Tibial artery (tissue), 4 donors: ENCODE measurements at regions not wholly inside any gene's neighbourhood (a gene's known extent, or its start where the extent isn't known, plus 50 kb on each side); places are given as distances from the start of the nearest gene placed in this dataset.

Experiments
- DNase-seq, 2 donors: peaks; one replicate each; pipeline ENCODE4 v3.0.0-alpha.2; 2019
- H3K27ac ChIP-seq, 2 donors: fragments of 200-600 bp; sonication (generic) in 1 of 2; 1 replicate in 1 of 2; 2 replicates in 1 of 2; pipeline ENCODE4 v1.5.1; 2018 to 2019; ENCODE audit warnings: mild to moderate bottlenecking in 1 of 2
- H3K27me3 ChIP-seq, 2 donors: fragments of 200-600 bp; sonication (generic) in 1 of 2; one replicate each; pipeline versions ENCODE4 v1.5.1 to v1.6.0; 2016 to 2019
- H3K36me3 ChIP-seq, 3 donors: fragments of 200-600 bp; sonication (generic) in 2 of 3; one replicate each; pipeline ENCODE4 v1.5.1; 2016 to 2019; ENCODE audit warnings: mild to moderate bottlenecking in 2 of 3
- H3K4me1 ChIP-seq, 4 donors: fragments of 200-600 bp; sonication (generic) in 2 of 4; 1 replicate in 3 of 4; 2 replicates in 1 of 4; pipeline ENCODE4 v1.5.1; 2016 to 2019
- H3K4me3 ChIP-seq, 2 donors: fragments of 200-600 bp; sonication (generic) in 1 of 2; 1 replicate in 1 of 2; 2 replicates in 1 of 2; pipeline ENCODE4 v1.5.1; 2018 to 2019; ENCODE audit warnings: mild to moderate bottlenecking in 2 of 2
- H3K9me3 ChIP-seq, 3 donors: fragments of 200-600 bp; sonication (generic) in 1 of 3; one replicate each; pipeline ENCODE4 v1.5.1; 2016 to 2019
- CTCF ChIP-seq, 2 experiments: fragments of 200-600 bp in 1 of 2; fragments of 450-650 bp in 1 of 2; IDR thresholded peaks; one replicate each; pipeline ENCODE4 v1.5.1; 2017 to 2019; ENCODE audit warnings: antibody characterized with exemption in 2 of 2, mild to moderate bottlenecking in 1 of 2, moderate library complexity in 1 of 2
- intact Hi-C: fragments of 100-400 bp; cut with DNase I; formaldehyde crosslinking; loops from one replicate; pipeline ENCODE4 v1.15.0; 2023; ENCODE audit warnings: low total_unique reads

- DNase-seq = no peak
- no peaks in the 10 kb centered on the region for H3K4me1 ChIP-seq
- TF ChIP-seq CTCF (IDR thresholded peaks at IDR 0.05) = no peak
Observed at GRCh38 chr18:51458861-51459260, 261.4 kb upstream of the MEX3C start.

GRCh38 chr18:51461956-51462355, 264.5 kb upstream of the MEX3C start:
- Histone ChIP-seq H3K27me3 (no peaks in the 10 kb centered on the region), H3K4me3 (no peak overlapping the region), H3K36me3 (no peaks in the 10 kb centered on the region), H3K4me1 (no peaks in the 10 kb centered on the region), H3K27ac (no peak overlapping the region), H3K9me3 (no peaks in the 10 kb centered on the region)
- intact Hi-C loops = no loop called here
- no peak for TF ChIP-seq CTCF (IDR thresholded peaks at IDR 0.05)
- DNase-seq = no peak

More at GRCh38 chr18:51458861-51459260, 261.4 kb upstream of the MEX3C start:
- Histone ChIP-seq H3K9me3 (no peaks in the 10 kb centered on the region), H3K27ac (no peak overlapping the region), H3K4me3 (no peak overlapping the region), H3K36me3 (no peaks in the 10 kb centered on the region), H3K27me3 (no peaks in the 10 kb centered on the region)
- intact Hi-C loops = no loop called here

- no peak for DNase-seq
- Histone ChIP-seq H3K4me3 (no peak overlapping the region), H3K36me3 (no peaks in the 10 kb centered on the region), H3K27me3 (no peaks in the 10 kb centered on the region), H3K9me3 (no peaks in the 10 kb centered on the region), H3K4me1 (no peaks in the 10 kb centered on the region), H3K27ac (no peak overlapping the region)
- intact Hi-C loops = no loop called here
- no peak for TF ChIP-seq CTCF (IDR thresholded peaks at IDR 0.05)
Observed at GRCh38 chr18:51463483-51464136, 266.1 kb upstream of the MEX3C start.

- no peak for TF ChIP-seq CTCF (IDR thresholded peaks at IDR 0.05)
- no peak for DNase-seq
- Histone ChIP-seq H3K4me1 (no peaks in the 10 kb centered on the region), H3K27ac (no peak overlapping the region), H3K9me3 (no peaks in the 10 kb centered on the region), H3K27me3 (no peaks in the 10 kb centered on the region), H3K4me3 (no peak overlapping the region), H3K36me3 (no peaks in the 10 kb centered on the region)
- intact Hi-C loops = no loop called here
Observed at GRCh38 chr18:51478908-51479307, 281.4 kb upstream of the MEX3C start.

- no peak for TF ChIP-seq CTCF (IDR thresholded peaks at IDR 0.05)
- DNase-seq = no peak
- H3K27ac ChIP-seq = no peak overlapping the region
- H3K4me1 ChIP-seq = no peaks in the 10 kb centered on the region
- H3K4me3 ChIP-seq = no peak overlapping the region
- H3K27me3 ChIP-seq = no peaks in the 10 kb centered on the region
- no peaks in the 10 kb centered on the region for H3K36me3 ChIP-seq
- H3K9me3 ChIP-seq = no peaks in the 10 kb centered on the region
- intact Hi-C loops = no loop called here
Observed at GRCh38 chr18:51479736-51480135, 282.3 kb upstream of the MEX3C start.
